ENCODE measurements at regions not wholly inside any gene's neighbourhood (a gene's known extent, or its start where the extent isn't known, plus 50 kb on each side); places are given as distances from the start of the nearest gene placed in this dataset.
"Not testable (repeated sequence)": the region's sequence is repeated elsewhere in the genome, so short reads cannot be mapped to it uniquely, and the experiment has no call there.

DNA sequence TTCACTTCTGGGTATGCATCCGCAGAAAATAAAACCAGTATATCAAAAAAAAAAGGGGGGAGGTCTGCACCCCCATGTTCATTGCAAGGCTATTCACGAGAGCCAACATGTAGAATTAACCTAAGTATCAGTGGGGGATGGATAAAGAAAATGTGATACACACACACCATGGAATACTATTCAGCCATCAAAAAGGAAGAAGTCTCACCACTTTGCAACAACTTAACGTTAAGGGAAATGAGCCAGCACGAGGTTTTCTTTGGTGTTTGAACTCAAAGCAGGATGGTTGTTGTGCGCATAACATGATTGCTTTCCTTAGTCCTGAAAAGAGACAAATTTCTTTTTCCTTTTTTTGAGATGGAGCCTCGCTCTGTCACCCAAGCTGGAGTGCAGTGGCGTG lies 222.7 kb downstream of the SHOX start:
- no peaks in the 10 kb centered on the region for H3K27me3 ChIP-seq (ENCODE audit: insufficient read depth, low read length, poor library complexity)
- H3K4me1 ChIP-seq (ENCODE audit: control insufficient read depth, low read depth, low read length): no peaks in the 10 kb centered on the region
- no peak overlapping the region for H4K8ac ChIP-seq (ENCODE audit: low read depth, low read length)
- no peak overlapping the region for H2BK120ac ChIP-seq (ENCODE audit: low read depth, low read length)
- no peak overlapping the region for H2BK15ac ChIP-seq (replicated peaks; ENCODE audit: low read depth)
- H4K5ac ChIP-seq (ENCODE audit: low read length): no peak overlapping the region
- H2BK5ac ChIP-seq (ENCODE audit: low read length): no peak overlapping the region
- H3K79me1 ChIP-seq (ENCODE audit: low read length): no peaks in the 10 kb centered on the region
- no peak overlapping the region for H3K27ac ChIP-seq (ENCODE audit: low read depth, low read length)
- no peak overlapping the region for H3K18ac ChIP-seq (ENCODE audit: low read length)
- no peak overlapping the region for H3K56ac ChIP-seq (ENCODE audit: low read length)
- no peaks in the 10 kb centered on the region for H3K79me2 ChIP-seq (ENCODE audit: control insufficient read depth, insufficient read depth, low read length)
- WGBS (ENCODE audit: extremely low coverage, insufficient coverage, low lambda C conversion rate): no CpG with 5 or more reads among the region's 7 CpGs
- no peak overlapping the region for H3K4me2 ChIP-seq (ENCODE audit: low read length)
- no peak overlapping the region for H3K9ac ChIP-seq (ENCODE audit: low read length)
- no peaks in the 10 kb centered on the region for H3K36me3 ChIP-seq (ENCODE audit: control insufficient read depth, insufficient read depth, low read length)
- H3K4ac ChIP-seq (ENCODE audit: low read depth, low read length): no peak overlapping the region
- H3K4me3 ChIP-seq (ENCODE audit: low read length): no peak overlapping the region
- no peak overlapping the region for H2AK5ac ChIP-seq (ENCODE audit: low read length)
- no peak overlapping the region for H3K23ac ChIP-seq (ENCODE audit: low read length)
- no peak for DNase-seq

DNA sequence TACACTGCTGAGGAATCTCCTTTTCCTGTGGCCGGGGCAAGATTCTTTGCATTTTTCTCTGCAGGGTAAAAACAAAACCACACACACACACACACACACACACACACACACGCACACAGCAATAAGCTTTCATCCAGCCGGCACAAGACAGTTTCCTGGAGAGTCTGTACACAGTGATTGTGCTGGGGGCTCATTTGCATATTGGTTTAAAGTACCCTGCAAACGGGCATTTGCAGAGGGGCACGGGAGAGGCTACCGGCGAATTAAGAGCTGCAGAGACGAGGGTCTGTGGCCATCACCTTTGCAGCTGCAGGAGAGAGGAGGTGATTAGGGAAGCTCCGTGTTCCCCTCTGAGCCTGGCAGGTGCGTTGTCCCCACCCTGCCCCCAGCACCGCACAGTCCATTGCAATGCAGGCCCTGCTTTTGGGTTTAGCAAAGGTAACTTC lies 219.9 kb downstream of the SHOX start:
- no peak overlapping the region for H3K4me2 ChIP-seq (ENCODE audit: low read length)
- H3K27ac ChIP-seq (ENCODE audit: low read depth, low read length): no peak overlapping the region
- H2BK120ac ChIP-seq (ENCODE audit: low read depth, low read length): no peak overlapping the region
- no peak overlapping the region for H2BK5ac ChIP-seq (ENCODE audit: low read length)
- no peaks in the 10 kb centered on the region for H3K36me3 ChIP-seq (ENCODE audit: control insufficient read depth, insufficient read depth, low read length)
- WGBS (ENCODE audit: extremely low coverage, insufficient coverage, low lambda C conversion rate): no CpG with 5 or more reads among the region's 11 CpGs
- H2BK15ac ChIP-seq (replicated peaks; ENCODE audit: low read depth): no peak overlapping the region
- no peaks in the 10 kb centered on the region for H3K27me3 ChIP-seq (ENCODE audit: insufficient read depth, low read length, poor library complexity)
- no peak overlapping the region for H4K5ac ChIP-seq (ENCODE audit: low read length)
- no peaks in the 10 kb centered on the region for H3K79me1 ChIP-seq (ENCODE audit: low read length)
- H2AK5ac ChIP-seq (ENCODE audit: low read length): no peak overlapping the region
- H3K79me2 ChIP-seq (ENCODE audit: control insufficient read depth, insufficient read depth, low read length): no peaks in the 10 kb centered on the region
- no peak overlapping the region for H3K4me3 ChIP-seq (ENCODE audit: low read length)
- DNase-seq: no peak
- H3K23ac ChIP-seq (ENCODE audit: low read length): no peak overlapping the region
- H3K56ac ChIP-seq (ENCODE audit: low read length): no peak overlapping the region
- H3K4ac ChIP-seq (ENCODE audit: low read depth, low read length): no peak overlapping the region
- H3K4me1 ChIP-seq (ENCODE audit: control insufficient read depth, low read depth, low read length): no peaks in the 10 kb centered on the region
- no peak overlapping the region for H3K18ac ChIP-seq (ENCODE audit: low read length)
- no peak overlapping the region for H3K9ac ChIP-seq (ENCODE audit: low read length)
- no peak overlapping the region for H4K8ac ChIP-seq (ENCODE audit: low read depth, low read length)

DNA sequence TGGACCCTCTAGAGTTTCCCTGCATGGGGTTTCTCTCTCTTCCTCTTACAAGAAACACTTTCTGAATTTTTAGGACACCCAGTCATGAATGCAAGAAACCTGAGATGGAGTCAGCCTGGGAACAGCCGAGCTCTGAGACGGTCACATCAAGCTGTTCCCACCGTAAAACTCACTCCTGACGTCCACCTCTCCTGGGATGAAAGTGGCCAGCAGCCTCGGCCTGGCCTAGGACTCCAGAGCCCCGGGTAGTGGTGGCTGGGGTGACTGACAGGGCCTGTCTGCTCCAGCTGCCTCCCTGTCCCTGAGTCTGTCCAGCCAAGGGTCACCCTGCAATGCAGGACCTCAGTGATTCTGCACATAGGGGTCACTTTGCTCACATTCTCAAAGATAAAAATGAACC lies 217.8 kb downstream of the SHOX start:
- no peaks in the 10 kb centered on the region for H3K79me1 ChIP-seq (ENCODE audit: low read length)
- no peak overlapping the region for H2BK120ac ChIP-seq (ENCODE audit: low read depth, low read length)
- H2BK5ac ChIP-seq (ENCODE audit: low read length): no peak overlapping the region
- no peak overlapping the region for H3K9ac ChIP-seq (ENCODE audit: low read length)
- no peaks in the 10 kb centered on the region for H3K36me3 ChIP-seq (ENCODE audit: control insufficient read depth, insufficient read depth, low read length)
- no peaks in the 10 kb centered on the region for H3K27me3 ChIP-seq (ENCODE audit: insufficient read depth, low read length, poor library complexity)
- no peak overlapping the region for H3K27ac ChIP-seq (ENCODE audit: low read depth, low read length)
- H3K4me2 ChIP-seq (ENCODE audit: low read length): no peak overlapping the region
- no peak overlapping the region for H3K18ac ChIP-seq (ENCODE audit: low read length)
- WGBS (ENCODE audit: extremely low coverage, insufficient coverage, low lambda C conversion rate): no CpG with 5 or more reads among the region's 6 CpGs
- H4K5ac ChIP-seq (ENCODE audit: low read length): no peak overlapping the region
- H3K56ac ChIP-seq (ENCODE audit: low read length): no peak overlapping the region
- no peak overlapping the region for H3K4ac ChIP-seq (ENCODE audit: low read depth, low read length)
- no peak overlapping the region for H2AK5ac ChIP-seq (ENCODE audit: low read length)
- no peak overlapping the region for H3K23ac ChIP-seq (ENCODE audit: low read length)
- no peak for DNase-seq
- no peaks in the 10 kb centered on the region for H3K79me2 ChIP-seq (ENCODE audit: control insufficient read depth, insufficient read depth, low read length)
- H3K4me3 ChIP-seq (ENCODE audit: low read length): no peak overlapping the region
- no peaks in the 10 kb centered on the region for H3K4me1 ChIP-seq (ENCODE audit: control insufficient read depth, low read depth, low read length)
- no peak overlapping the region for H2BK15ac ChIP-seq (replicated peaks; ENCODE audit: low read depth)
- no peak overlapping the region for H4K8ac ChIP-seq (ENCODE audit: low read depth, low read length)

DNA sequence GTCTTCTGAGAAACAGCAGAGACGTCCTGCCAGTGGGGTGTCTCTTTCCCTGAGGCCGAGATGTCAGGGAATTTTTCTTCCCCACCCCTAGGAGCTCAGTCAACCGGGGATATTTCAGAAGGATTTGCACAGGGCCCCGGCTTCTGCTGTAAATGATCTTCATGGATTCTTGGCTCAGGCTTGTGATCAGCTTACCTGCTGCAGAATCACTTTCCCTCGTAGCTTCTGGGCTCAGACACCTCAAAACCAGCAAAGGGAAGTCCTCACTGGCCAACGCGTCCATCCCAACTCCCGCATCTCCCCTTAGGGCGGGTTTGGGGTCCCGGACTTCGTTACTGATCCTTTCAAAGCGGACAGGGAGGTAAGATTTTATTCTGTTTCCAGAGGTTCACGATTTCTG lies 212.7 kb downstream of the SHOX start:
- no peak for DNase-seq
- Histone ChIP-seq H3K27me3 (ENCODE audit: insufficient read depth, low read length, poor library complexity) (no peaks in the 10 kb centered on the region), H2BK5ac (ENCODE audit: low read length) (no peak overlapping the region), H3K27ac (ENCODE audit: low read depth, low read length) (no peak overlapping the region), H3K4me1 (ENCODE audit: control insufficient read depth, low read depth, low read length) (no peaks in the 10 kb centered on the region), H4K8ac (ENCODE audit: low read depth, low read length) (no peak overlapping the region), H3K9ac (ENCODE audit: low read length) (no peak overlapping the region), H3K79me2 (ENCODE audit: control insufficient read depth, insufficient read depth, low read length) (no peaks in the 10 kb centered on the region), H3K4me3 (ENCODE audit: low read length) (no peak overlapping the region), H2BK120ac (ENCODE audit: low read depth, low read length) (no peak overlapping the region), H3K36me3 (ENCODE audit: control insufficient read depth, insufficient read depth, low read length) (no peaks in the 10 kb centered on the region), H3K4ac (ENCODE audit: low read depth, low read length) (no peak overlapping the region), H3K79me1 (ENCODE audit: low read length) (no peaks in the 10 kb centered on the region), H2BK15ac (replicated peaks; ENCODE audit: low read depth) (no peak overlapping the region), H4K5ac (ENCODE audit: low read length) (no peak overlapping the region), H3K56ac (ENCODE audit: low read length) (no peak overlapping the region), H3K23ac (ENCODE audit: low read length) (no peak overlapping the region), H3K4me2 (ENCODE audit: low read length) (no peak overlapping the region), H2AK5ac (ENCODE audit: low read length) (no peak overlapping the region), H3K18ac (ENCODE audit: low read length) (no peak overlapping the region)
- no CpG with 5 or more reads among the region's 13 CpGs for WGBS (ENCODE audit: extremely low coverage, insufficient coverage, low lambda C conversion rate)

DNA sequence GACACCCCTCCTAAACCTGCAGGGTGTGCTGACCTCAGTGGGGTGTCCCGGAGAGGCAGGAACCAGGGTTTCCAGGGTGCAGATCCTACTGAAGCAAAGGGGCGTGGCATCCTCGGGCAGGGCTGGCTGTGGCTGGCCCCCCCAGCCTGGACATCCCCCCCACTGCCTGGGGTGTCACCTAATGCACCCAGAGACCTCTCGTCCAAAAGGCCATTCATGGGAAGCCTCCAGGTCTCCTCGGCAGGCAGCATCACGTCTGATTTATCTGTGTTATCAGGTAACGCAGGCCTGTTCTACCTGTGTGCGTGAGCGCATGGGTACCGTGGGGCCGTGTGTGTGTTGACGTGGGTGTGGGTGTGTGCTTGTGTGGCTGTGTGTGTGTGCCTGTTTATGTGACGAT lies 210.0 kb downstream of the SHOX start:
- Histone ChIP-seq H3K27me3 (ENCODE audit: insufficient read depth, low read length, poor library complexity) (no peaks in the 10 kb centered on the region), H3K18ac (ENCODE audit: low read length) (no peak overlapping the region), H2AK5ac (ENCODE audit: low read length) (no peak overlapping the region), H3K4me2 (ENCODE audit: low read length) (no peak overlapping the region), H3K9ac (ENCODE audit: low read length) (no peak overlapping the region), H3K4ac (ENCODE audit: low read depth, low read length) (no peak overlapping the region), H3K4me3 (ENCODE audit: low read length) (no peak overlapping the region), H3K79me2 (ENCODE audit: control insufficient read depth, insufficient read depth, low read length) (no peaks in the 10 kb centered on the region), H2BK15ac (replicated peaks; ENCODE audit: low read depth) (no peak overlapping the region), H3K36me3 (ENCODE audit: control insufficient read depth, insufficient read depth, low read length) (no peaks in the 10 kb centered on the region), H3K4me1 (ENCODE audit: control insufficient read depth, low read depth, low read length) (no peaks in the 10 kb centered on the region), H2BK120ac (ENCODE audit: low read depth, low read length) (no peak overlapping the region), H4K8ac (ENCODE audit: low read depth, low read length) (no peak overlapping the region), H2BK5ac (ENCODE audit: low read length) (no peak overlapping the region), H3K23ac (ENCODE audit: low read length) (no peak overlapping the region), H3K27ac (ENCODE audit: low read depth, low read length) (no peak overlapping the region), H3K56ac (ENCODE audit: low read length) (no peak overlapping the region), H4K5ac (ENCODE audit: low read length) (no peak overlapping the region), H3K79me1 (ENCODE audit: low read length) (no peaks in the 10 kb centered on the region)
- WGBS (ENCODE audit: extremely low coverage, insufficient coverage, low lambda C conversion rate): no CpG with 5 or more reads among the region's 13 CpGs
- DNase-seq: no peak

DNA sequence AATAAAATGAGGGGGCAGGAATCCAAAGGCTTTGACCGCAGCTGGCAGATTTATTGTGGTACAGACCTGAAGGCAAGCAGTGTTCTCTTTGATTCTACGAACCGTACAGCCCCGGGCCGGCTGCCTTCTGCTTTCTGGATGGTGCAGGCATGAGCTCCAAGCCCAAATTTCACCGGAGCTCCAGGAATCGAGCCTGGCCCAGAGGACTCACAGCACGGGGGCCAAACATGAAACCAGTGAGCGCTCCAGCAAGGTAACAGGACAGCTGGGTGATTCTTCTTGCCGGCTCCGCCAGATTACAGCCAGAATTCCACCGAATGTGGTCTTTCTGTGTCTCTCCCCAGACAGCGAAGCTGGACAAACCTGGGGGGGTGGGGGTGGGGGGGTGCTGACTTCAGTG lies 208.1 kb downstream of the SHOX start:
- H3K4me1 ChIP-seq (ENCODE audit: control insufficient read depth, low read depth, low read length); H2BK15ac ChIP-seq (replicated peaks; ENCODE audit: low read depth); H3K27ac ChIP-seq (ENCODE audit: low read depth, low read length); DNase-seq; H2AK5ac ChIP-seq (ENCODE audit: low read length); H3K23ac ChIP-seq (ENCODE audit: low read length); H3K56ac ChIP-seq (ENCODE audit: low read length); H3K36me3 ChIP-seq (ENCODE audit: control insufficient read depth, insufficient read depth, low read length); H3K79me1 ChIP-seq (ENCODE audit: low read length); H2BK5ac ChIP-seq (ENCODE audit: low read length); H3K27me3 ChIP-seq (ENCODE audit: insufficient read depth, low read length, poor library complexity); H3K4me2 ChIP-seq (ENCODE audit: low read length); H3K4me3 ChIP-seq (ENCODE audit: low read length); H3K18ac ChIP-seq (ENCODE audit: low read length); H4K8ac ChIP-seq (ENCODE audit: low read depth, low read length); H2BK120ac ChIP-seq (ENCODE audit: low read depth, low read length); H3K9ac ChIP-seq (ENCODE audit: low read length); H3K79me2 ChIP-seq (ENCODE audit: control insufficient read depth, insufficient read depth, low read length); H4K5ac ChIP-seq (ENCODE audit: low read length); H3K4ac ChIP-seq (ENCODE audit: low read depth, low read length): not testable (repeated sequence)
- no CpG with 5 or more reads among the region's 13 CpGs for WGBS (ENCODE audit: extremely low coverage, insufficient coverage, low lambda C conversion rate)
